WI38 (cell line): ENCODE measurements at regions not wholly inside any gene's neighbourhood (a gene's known extent, or its start where the extent isn't known, plus 50 kb on each side); places are given as distances from the start of the nearest gene placed in this dataset.
"Not testable (repeated sequence)": the region's sequence is repeated elsewhere in the genome, so short reads cannot be mapped to it uniquely, and the experiment has no call there.

Experiments used
- H3K4me3 ChIP-seq: 2 replicates; pipeline ENCODE4 v1.5.1; 2011; ENCODE audit warnings: low read depth, mild to moderate bottlenecking, control low read depth, low read length
- TF ChIP-seq, protein P1 (sequence below): IDR thresholded peaks from 2 replicates; pipeline ENCODE4 v1.5.1; 2012; ENCODE audit warnings: low read depth, mild to moderate bottlenecking, control low read depth, low read length

DNA sequence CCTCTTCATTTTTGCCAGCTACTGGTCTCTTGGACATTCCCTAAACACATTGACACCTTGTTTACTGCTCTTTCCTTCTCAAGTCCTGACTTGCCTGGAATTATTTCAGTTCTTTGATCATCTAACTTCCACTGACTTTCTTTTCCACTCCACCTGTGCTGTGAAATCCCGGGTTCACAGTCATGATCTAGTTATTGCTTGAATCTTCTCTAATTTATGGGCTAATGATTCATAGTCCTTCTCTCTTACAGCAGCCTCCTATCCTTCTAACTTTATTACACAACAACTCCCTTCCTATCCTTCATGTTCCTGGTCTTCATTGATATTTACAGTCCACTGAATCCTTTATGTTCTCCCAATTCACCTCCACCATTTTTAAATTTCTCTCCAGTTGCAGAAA, 260.1 kb downstream of the C12orf75 start:
- H3K4me3 ChIP-seq = no peak overlapping the region
- TF ChIP-seq, protein P1, sequence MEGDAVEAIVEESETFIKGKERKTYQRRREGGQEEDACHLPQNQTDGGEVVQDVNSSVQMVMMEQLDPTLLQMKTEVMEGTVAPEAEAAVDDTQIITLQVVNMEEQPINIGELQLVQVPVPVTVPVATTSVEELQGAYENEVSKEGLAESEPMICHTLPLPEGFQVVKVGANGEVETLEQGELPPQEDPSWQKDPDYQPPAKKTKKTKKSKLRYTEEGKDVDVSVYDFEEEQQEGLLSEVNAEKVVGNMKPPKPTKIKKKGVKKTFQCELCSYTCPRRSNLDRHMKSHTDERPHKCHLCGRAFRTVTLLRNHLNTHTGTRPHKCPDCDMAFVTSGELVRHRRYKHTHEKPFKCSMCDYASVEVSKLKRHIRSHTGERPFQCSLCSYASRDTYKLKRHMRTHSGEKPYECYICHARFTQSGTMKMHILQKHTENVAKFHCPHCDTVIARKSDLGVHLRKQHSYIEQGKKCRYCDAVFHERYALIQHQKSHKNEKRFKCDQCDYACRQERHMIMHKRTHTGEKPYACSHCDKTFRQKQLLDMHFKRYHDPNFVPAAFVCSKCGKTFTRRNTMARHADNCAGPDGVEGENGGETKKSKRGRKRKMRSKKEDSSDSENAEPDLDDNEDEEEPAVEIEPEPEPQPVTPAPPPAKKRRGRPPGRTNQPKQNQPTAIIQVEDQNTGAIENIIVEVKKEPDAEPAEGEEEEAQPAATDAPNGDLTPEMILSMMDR = no peak

DNA sequence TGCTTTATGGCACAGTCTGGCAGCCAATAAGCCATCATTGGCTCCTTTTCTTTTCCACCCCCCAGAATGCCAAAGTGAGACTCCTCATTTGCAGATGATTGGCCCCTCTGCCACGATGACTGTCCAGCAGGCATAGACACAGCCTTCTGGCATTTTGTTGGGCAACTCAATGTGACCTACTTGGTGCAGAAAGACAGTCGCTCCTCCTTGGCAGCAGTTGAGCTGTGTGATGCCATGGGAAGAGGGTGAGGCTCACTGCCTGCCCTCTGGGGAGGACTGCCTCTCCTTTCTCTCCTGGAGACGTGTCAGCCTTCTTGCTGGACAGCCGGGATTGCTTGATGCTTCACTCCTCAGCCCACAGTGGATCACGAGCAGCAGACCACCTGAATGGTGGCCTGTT, 264.9 kb downstream of the C12orf75 start:
- TF ChIP-seq, protein P1 = no peak
- no peak overlapping the region for H3K4me3 ChIP-seq

DNA sequence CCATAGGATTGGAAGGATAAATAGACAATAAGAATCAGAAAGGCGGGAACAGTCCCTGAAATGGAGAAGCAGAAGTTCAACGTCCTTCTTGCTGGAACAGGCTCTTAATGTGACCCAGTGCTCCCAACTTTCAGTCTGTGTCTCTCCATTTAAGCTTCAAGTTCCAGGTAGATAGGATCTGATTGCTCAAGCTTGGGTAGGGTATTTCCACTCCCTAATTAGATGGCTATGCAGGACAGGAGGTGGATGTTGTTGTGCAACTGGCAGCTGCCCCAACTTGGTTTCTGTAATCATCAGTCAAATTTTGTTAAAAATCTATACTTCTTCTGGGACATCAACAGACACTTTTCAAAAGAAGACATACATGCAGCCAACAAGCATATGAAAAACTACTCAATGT, 266.2 kb downstream of the C12orf75 start:
- TF ChIP-seq, protein P1 = no peak
- no peak overlapping the region for H3K4me3 ChIP-seq

- H3K4me3 ChIP-seq = no peak overlapping the region
- TF ChIP-seq, protein P1 = no peak
These were observed 267.5 kb downstream of the C12orf75 start for GRCh38 chr12:105598031-105598430.

DNA sequence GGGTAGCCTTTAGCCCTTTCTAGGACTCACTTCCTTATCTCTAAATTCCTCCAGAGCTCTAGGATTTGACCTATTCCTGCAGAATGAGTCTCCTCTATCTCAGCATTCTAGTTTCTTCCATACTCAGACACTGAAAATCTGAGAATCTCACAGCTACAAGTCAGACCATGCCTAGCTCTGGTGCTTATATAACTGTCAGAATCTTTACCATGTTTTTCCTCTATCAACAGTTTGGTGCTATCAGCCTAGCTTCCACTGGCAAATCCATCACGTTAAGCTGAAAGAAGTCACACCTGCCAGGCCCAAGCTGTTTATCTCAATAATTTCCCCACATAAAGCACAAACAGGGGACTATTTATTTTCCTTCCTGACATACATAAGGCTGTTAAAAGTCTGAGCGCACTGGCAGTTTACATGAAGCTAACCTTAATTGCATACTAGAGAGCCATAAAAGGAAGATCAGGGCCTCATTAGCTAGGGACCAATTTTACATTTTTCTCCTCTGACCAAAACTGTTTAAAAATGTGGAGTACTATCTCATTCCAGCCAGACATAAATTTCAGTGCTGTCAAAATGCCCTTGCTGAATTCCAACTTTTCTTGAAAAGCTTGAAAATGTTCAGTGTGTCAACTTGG, 270.5 kb downstream of the C12orf75 start:
- TF ChIP-seq, protein P1 = no peak
- no peak overlapping the region for H3K4me3 ChIP-seq

- not testable (repeated sequence) for H3K4me3 ChIP-seq
These were observed 271.8 kb downstream of the C12orf75 start for GRCh38 chr12:105602312-105602711.

GRCh38 chr12:105604281-105604680, 273.8 kb downstream of the C12orf75 start:
- H3K4me3 ChIP-seq = not testable (repeated sequence)

GRCh38 chr12:105606613-105607012, 276.1 kb downstream of the C12orf75 start:
- H3K4me3 ChIP-seq = not testable (repeated sequence)

DNA sequence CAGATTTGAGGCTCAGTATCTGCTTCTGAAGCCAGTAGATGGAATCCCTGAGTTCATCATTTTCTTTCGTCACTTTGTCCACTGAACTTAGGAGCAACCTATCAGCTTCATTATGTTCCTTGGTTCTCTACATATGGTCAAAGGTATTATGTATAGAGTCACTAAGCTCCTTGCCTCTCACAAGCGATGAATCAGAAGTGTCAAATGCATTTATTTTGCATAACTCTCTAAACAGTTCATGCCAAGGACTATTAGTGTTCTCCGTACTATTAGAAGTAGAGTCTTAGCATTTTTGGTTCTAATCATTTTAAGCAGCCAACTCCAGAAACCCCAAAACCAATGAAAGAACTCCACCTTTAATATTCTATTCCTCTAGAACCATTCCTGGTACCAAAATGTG, 278.5 kb downstream of the C12orf75 start:
- not testable (repeated sequence) for H3K4me3 ChIP-seq

- H3K4me3 ChIP-seq = no peak overlapping the region
- TF ChIP-seq, protein P1 = no peak
These were observed 280.0 kb downstream of the C12orf75 start for GRCh38 chr12:105610459-105610858.
